ENCODE measurements at regions not wholly inside any gene's neighbourhood (a gene's known extent, or its start where the extent isn't known, plus 50 kb on each side); places are given as distances from the start of the nearest gene placed in this dataset.
"Not testable (repeated sequence)": the region's sequence is repeated elsewhere in the genome, so short reads cannot be mapped to it uniquely, and the experiment has no call there.

GRCh38 chr16:34054969-34055368 lies 595.6 kb downstream of the TP53TG3F start:
- no peak for TF ChIP-seq CTCF (conservative IDR thresholded peaks at IDR 0.05; ENCODE audit: control insufficient read depth, insufficient read depth, low read depth, low read length)
- H3K4me3 ChIP-seq (ENCODE audit: control insufficient read depth, low read depth, low read length): no peak overlapping the region
- DNase-seq (ENCODE audit: low read depth): no peak

GRCh38 chr16:34062620-34063253 lies 603.3 kb downstream of the TP53TG3F start:
- DNase-seq (ENCODE audit: low read depth); H3K4me3 ChIP-seq (ENCODE audit: control insufficient read depth, low read depth, low read length): not testable (repeated sequence)

GRCh38 chr16:34063498-34064157 lies 604.2 kb downstream of the TP53TG3F start:
- H3K4me3 ChIP-seq (ENCODE audit: control insufficient read depth, low read depth, low read length): not testable (repeated sequence)

GRCh38 chr16:34064602-34065001 lies 605.2 kb downstream of the TP53TG3F start:
- not testable (repeated sequence) for DNase-seq (ENCODE audit: low read depth); H3K4me3 ChIP-seq (ENCODE audit: control insufficient read depth, low read depth, low read length)

More at GRCh38 chr16:34063498-34064157, 604.2 kb downstream of the TP53TG3F start:
- DNase-seq (ENCODE audit: low read depth): not testable (repeated sequence)

- not testable (repeated sequence) for DNase-seq (ENCODE audit: low read depth)
These were observed 610.3 kb downstream of the TP53TG3F start for GRCh38 chr16:34069731-34070130.

GRCh38 chr16:34078691-34079090 lies 619.3 kb downstream of the TP53TG3F start:
- no peak for TF ChIP-seq CTCF (conservative IDR thresholded peaks at IDR 0.05; ENCODE audit: control insufficient read depth, insufficient read depth, low read depth, low read length)
- peak; percentile 62 for DNase-seq (ENCODE audit: low read depth)
- H3K4me3 ChIP-seq (ENCODE audit: control insufficient read depth, low read depth, low read length): no peak overlapping the region

More at GRCh38 chr16:34069731-34070130, 610.3 kb downstream of the TP53TG3F start:
- H3K4me3 ChIP-seq (ENCODE audit: control insufficient read depth, low read depth, low read length): not testable (repeated sequence)

GRCh38 chr16:34085038-34085437 lies 625.6 kb downstream of the TP53TG3F start:
- H3K4me3 ChIP-seq (ENCODE audit: control insufficient read depth, low read depth, low read length); DNase-seq (ENCODE audit: low read depth): not testable (repeated sequence)

GRCh38 chr16:34095006-34095405 lies 635.6 kb downstream of the TP53TG3F start:
- not testable (repeated sequence) for H3K4me3 ChIP-seq (ENCODE audit: control insufficient read depth, low read depth, low read length); DNase-seq (ENCODE audit: low read depth)

- DNase-seq (ENCODE audit: low read depth); H3K4me3 ChIP-seq (ENCODE audit: control insufficient read depth, low read depth, low read length): not testable (repeated sequence)
These were observed 637.5 kb downstream of the TP53TG3F start for GRCh38 chr16:34096911-34097310.

- not testable (repeated sequence) for DNase-seq (ENCODE audit: low read depth); H3K4me3 ChIP-seq (ENCODE audit: control insufficient read depth, low read depth, low read length)
These were observed 637.9 kb downstream of the TP53TG3F start for GRCh38 chr16:34097326-34097725.

GRCh38 chr16:34098033-34098432 lies 638.6 kb downstream of the TP53TG3F start:
- DNase-seq (ENCODE audit: low read depth); H3K4me3 ChIP-seq (ENCODE audit: control insufficient read depth, low read depth, low read length): not testable (repeated sequence)

- DNase-seq (ENCODE audit: low read depth); H3K4me3 ChIP-seq (ENCODE audit: control insufficient read depth, low read depth, low read length): not testable (repeated sequence)
These were observed 639.6 kb downstream of the TP53TG3F start for GRCh38 chr16:34099028-34099427.

Data from fibroblast of mammary gland (primary cell).